ENCODE measurements at regions not wholly inside any gene's neighbourhood (a gene's known extent, or its start where the extent isn't known, plus 50 kb on each side); places are given as distances from the start of the nearest gene placed in this dataset.

- TF ChIP-seq CTCF (conservative IDR thresholded peaks at IDR 0.05 in 1 of 2, IDR thresholded peaks at IDR 0.05 in 1 of 2; ENCODE audit: extremely low read depth in 1 of 2, insufficient read depth in 1 of 2, low read depth in 1 of 2, low read length in 2 of 2) = no peak
- TF ChIP-seq EZH2 (IDR thresholded peaks at IDR 0.05; ENCODE audit: borderline replicate concordance, low read length) = no peak
Measured at GRCh38 chr15:96112018-96112417, 218.5 kb upstream of the NR2F2 start.
